HG02852 (cell line): ENCODE measurements at regions not wholly inside any gene's neighbourhood (a gene's known extent, or its start where the extent isn't known, plus 50 kb on each side); places are given as distances from the start of the nearest gene placed in this dataset.
"Not testable (repeated sequence)": the region's sequence is repeated elsewhere in the genome, so short reads cannot be mapped to it uniquely, and the experiment has no call there.

Source experiments
- ATAC-seq: cut with Tn5 transposase; IDR thresholded peaks from one replicate; pipeline ENCODE4 v1.9.1; 2021; ENCODE audit warnings: mild to moderate bottlenecking, moderate library complexity; ENCODE audit not compliant: unreplicated experiment

- no peak for ATAC-seq
Measured at GRCh38 chr10:2222631-2223030, 485.3 kb upstream of the ADARB2 start.

- ATAC-seq: no peak
Measured at GRCh38 chr10:2214805-2215204, 477.5 kb upstream of the ADARB2 start.

- no peak for ATAC-seq
Measured at GRCh38 chr10:2214092-2214491, 476.8 kb upstream of the ADARB2 start.

- ATAC-seq: no peak
Measured at GRCh38 chr10:2212244-2212834, 475.0 kb upstream of the ADARB2 start.

DNA sequence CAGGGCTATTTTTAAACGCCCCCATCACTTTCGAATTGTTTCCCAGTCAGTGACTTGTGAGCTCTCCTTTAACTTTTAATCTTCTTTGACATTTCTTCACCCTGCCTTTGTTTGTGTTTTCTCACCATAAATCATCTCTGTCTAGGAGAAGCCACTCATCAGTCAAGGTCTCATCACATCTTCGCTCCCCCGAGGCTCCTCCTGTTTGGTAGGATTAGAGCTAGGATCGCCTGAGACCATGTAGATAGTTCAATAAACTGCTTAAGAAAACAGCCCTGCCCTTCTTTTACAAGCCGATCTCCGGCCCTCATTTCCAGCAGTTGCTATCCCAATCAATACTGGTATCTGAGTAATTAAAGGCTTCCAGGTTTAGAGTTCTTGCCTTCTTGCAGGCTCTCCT is 472.8 kb upstream of the ADARB2 start:
- no peak for ATAC-seq

DNA sequence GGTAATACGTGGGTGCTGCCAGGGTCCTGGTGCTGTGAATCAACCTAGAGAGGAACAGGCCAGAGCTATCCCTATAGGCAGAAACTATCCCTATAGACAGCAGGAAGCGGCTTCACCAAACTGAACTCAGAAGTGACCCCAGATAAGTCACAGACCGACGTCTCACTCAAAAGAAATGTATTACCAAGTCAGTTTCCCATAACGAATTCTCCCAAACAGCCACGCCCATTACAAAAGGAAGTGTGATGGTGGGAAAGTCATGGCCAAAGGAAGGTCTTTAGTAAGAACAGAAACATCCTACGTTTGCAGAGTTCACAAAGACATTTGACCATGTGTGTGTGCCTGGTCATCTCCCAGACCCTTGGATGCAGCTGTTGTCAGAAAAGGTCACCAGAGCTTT is 470.8 kb upstream of the ADARB2 start:
- ATAC-seq: no peak

DNA sequence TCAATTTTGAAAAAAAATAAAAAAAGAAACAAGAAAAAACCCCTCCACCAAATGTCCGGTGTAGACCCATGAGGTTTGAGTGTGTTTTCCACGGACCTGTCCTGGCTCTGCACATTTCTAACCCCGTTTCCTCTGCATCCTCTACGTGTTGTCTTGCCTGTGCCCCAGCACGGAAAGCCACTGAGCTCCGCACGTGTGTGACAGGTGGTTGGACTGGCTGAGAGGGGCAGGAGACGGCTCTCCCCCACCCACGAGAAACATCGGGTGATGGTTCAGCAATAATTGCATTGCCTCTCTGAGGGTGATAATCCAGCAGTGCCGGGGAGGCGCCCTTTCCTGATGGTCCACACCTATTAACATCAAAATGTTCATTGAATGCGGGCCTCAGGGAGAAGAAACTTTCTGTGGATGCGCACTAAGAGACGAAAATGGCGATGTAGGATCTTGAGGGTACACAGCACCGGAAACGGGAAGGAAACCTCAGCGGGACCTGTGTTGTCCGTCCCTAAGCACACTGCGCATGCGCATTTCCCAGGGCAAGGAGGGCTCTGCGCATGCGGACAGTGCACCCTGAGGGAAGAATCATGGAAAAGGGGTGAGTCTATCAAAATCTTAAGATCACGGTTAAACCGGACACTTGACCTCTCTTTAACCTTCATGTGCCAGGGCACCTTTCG is 470.1 kb upstream of the ADARB2 start:
- ATAC-seq: no peak

GRCh38 chr10:2205406-2205805 is 468.1 kb upstream of the ADARB2 start:
- ATAC-seq: no peak

DNA sequence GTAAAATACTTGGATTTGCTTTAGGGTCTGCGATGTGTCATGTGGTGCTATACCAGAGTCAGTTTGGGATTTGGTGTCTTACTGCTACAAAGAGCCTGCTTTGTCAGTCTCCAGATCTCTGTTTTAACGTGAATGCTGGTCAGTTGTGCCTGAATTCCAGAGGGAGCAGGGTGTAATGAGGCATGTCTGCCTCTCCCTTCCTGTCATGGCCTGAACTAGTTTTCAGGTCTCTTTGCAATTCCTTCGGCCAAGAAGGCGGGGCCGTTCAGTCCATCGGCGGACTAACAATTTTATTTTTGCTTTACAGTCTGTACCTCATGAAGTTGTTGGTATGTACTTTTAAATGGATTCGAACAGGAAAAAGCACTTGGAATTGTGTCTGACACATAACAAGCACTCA is 465.1 kb upstream of the ADARB2 start:
- ATAC-seq: no peak

- ATAC-seq: no peak
Measured at GRCh38 chr10:2201534-2202099, 464.3 kb upstream of the ADARB2 start.

- ATAC-seq: no peak
Measured at GRCh38 chr10:2197663-2198062, 460.3 kb upstream of the ADARB2 start.

DNA sequence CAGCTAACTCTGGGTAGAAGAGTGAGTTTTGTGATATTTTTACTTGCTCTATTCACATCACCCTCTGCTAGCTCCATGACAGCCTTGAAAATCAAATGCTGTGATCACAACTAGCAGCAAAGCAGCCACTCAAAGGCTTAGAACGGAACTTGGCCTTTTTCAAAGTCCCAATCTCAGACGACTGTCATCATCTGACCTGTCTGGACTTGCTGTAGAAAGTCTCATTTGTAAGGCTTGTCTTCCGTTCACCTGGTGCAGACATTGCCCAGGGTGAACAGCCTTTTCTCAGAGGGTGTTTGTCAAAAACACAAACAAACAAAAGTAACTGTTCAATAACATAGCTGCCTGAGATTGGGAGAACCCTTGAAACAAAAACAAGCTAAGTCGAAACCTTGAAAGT is 458.9 kb upstream of the ADARB2 start:
- no peak for ATAC-seq

- ATAC-seq: not testable (repeated sequence)
Measured at GRCh38 chr10:2189356-2189755, 452.0 kb upstream of the ADARB2 start.

DNA sequence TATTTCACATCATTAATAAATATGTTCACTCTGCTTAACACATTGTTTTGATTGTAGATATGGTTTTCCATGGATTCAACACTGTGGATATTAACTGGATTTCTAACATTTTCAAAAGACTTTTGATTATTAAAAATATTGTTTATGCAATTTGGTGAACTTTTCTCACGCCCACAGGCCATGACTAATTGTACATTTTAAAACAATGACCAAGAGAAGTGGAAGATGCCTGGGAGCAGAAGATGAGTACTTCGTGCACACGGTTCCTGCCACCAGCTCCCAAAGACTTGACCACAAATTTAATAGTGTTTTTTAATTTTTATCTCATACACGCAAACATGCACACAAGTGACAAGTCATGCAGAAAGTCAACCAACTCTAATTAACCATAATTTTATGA is 451.0 kb upstream of the ADARB2 start:
- no peak for ATAC-seq

- no peak for ATAC-seq
Measured at GRCh38 chr10:2173327-2173726, 436.0 kb upstream of the ADARB2 start.

DNA sequence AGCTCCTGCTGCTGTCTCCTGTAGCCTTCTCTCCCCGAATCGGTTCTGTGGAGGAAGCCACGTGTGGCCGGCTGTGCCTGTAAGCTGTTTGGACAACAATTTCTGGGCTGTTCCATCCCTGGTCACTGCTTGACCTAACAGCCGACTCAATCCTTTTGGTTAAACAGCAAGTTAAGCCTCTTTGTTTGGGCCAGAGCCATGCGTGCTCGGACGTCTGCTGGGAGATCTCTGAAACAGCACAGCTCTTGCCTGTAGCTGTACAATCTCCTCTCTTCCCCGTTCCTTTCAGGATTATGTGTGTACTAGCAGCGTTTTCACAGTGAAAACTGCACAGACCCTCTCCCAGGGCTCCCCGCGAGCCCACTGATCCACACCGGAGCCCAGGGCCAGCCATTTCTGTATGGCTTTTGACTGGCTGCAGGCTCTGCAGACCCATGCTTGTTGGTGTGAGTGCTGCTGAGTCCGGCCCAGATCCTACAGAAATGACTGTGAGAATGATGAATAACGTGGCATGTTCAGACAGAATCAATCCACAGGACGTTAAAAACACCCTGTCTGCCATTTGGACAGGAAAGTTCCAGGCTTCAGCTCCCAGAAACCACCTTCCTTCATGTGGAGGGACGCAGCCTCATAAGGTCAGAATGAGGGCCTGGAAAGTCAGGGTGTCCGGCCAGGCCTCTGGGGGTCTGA is 428.6 kb upstream of the ADARB2 start:
- no peak for ATAC-seq

GRCh38 chr10:2150288-2150687 is 413.0 kb upstream of the ADARB2 start:
- no peak for ATAC-seq

DNA sequence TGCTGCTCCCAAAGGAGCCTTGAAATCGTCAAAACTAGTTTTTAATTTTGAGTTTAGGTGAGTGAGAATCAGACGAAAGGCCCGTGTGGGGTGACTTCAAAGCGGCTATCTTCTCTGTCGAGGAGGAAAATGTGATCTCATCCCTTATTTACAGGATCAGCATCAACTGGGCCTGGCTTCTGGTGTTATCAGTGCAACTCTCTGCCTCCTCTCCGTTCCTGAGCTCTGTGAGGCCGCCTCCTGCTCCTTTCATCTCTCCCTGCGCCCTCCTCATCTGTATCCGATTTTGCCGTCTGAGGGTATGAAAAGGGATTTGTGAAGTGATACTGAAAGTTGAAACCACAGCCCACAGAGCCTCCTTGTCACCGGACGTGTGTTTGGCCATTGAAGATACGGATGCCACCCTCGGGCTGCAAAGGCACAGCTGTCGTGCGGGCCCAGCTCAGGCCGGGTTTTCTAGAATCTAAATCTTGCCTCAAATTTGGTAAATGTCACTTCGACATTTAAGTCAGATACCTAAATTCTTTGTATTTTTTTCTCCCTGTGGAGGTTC is 408.7 kb upstream of the ADARB2 start:
- ATAC-seq: no peak

GRCh38 chr10:2145491-2145890 is 408.2 kb upstream of the ADARB2 start:
- ATAC-seq: no peak

DNA sequence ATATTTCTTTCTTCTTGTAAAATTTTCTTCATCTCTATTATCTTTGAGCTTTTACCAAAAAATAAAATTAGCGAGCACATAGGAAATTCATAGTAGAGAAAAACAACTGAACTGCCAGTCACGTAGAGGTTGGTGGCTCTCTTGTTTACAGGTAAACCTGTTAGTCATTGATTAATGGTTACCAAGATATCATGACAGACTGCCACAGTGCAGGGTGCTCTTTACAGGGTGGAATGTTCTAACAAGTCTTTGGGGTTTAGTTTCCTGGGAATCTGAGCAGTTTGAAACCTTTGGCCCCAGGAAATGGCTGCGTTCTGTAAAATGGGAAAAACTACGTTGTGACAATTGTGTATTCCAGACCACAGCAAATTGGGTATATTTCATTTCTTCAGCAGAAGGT is 407.3 kb upstream of the ADARB2 start:
- ATAC-seq: no peak

DNA sequence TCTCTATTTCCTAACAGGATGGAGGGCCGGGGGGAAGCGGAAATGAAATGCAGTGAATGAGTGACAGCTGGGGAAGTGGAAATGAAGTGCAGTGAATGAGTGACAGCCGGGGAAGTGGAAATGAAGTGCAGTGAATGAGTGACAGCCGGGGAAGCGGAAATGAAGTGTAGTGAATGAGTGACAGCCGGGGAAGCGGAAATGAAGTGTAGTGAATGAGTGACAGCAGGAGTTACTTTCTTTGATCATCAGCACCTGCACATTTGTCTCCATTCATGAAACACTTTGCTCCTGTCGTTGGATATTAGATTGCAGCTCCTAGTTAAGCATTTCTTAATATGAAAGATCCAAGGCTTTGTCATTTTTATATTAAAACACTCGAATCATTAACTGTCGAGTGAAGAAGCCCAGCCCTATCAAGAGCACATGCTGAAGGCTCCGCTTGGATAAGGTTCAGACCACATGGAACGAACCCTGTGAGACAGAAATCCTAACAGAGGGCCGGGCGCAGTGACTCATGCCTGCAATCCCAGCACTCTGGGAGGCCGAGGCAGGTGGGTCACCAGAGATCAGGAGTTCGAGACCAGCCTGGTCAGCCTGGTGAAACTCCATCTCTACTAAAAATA is 406.0 kb upstream of the ADARB2 start:
- no peak for ATAC-seq
